Upper lobe of right lung (tissue), 1 donor: ENCODE measurements at regions not wholly inside any gene's neighbourhood (a gene's known extent, or its start where the extent isn't known, plus 50 kb on each side); places are given as distances from the start of the nearest gene placed in this dataset.

Experiments
- ATAC-seq: fragments of 200-7000 bp; cut with Tn5 transposase; one replicate; pipeline ENCODE4 v1.9.1; 2020; ENCODE audit warnings: mild to moderate bottlenecking, moderate library complexity
- DNase-seq: peaks from one replicate; pipeline ENCODE4 v3.0.0-alpha.2; 2020
- H3K27ac ChIP-seq: fragments of 200-600 bp; one replicate; pipeline ENCODE4 v1.8.0; 2022
- H3K27me3 ChIP-seq: fragments of 200-600 bp; one replicate; pipeline ENCODE4 v1.8.0; 2022; ENCODE audit warnings: mild to moderate bottlenecking
- H3K36me3 ChIP-seq: fragments of 200-600 bp; one replicate; pipeline ENCODE4 v1.8.0; 2022
- H3K4me1 ChIP-seq: fragments of 200-600 bp; one replicate; pipeline ENCODE4 v1.8.0; 2022
- H3K4me3 ChIP-seq: fragments of 200-600 bp; one replicate; pipeline ENCODE4 v1.8.0; 2022; ENCODE audit warnings: mild to moderate bottlenecking
- H3K9me3 ChIP-seq: fragments of 200-600 bp; one replicate; pipeline ENCODE4 v1.8.0; 2022
- intact Hi-C: fragments of 100-400 bp; cut with DNase I; formaldehyde crosslinking; loops from one replicate; pipeline ENCODE4 v1.11.0; 2022
- TF ChIP-seq, protein P1 (sequence below): fragments of 200-600 bp; IDR thresholded peaks from one replicate; pipeline ENCODE4 v1.8.0; 2022; ENCODE audit warnings: antibody characterized with exemption
- donor health status: DM: no; HTN: yes; CAD: no; lungs with severe emphysema.

DNA sequence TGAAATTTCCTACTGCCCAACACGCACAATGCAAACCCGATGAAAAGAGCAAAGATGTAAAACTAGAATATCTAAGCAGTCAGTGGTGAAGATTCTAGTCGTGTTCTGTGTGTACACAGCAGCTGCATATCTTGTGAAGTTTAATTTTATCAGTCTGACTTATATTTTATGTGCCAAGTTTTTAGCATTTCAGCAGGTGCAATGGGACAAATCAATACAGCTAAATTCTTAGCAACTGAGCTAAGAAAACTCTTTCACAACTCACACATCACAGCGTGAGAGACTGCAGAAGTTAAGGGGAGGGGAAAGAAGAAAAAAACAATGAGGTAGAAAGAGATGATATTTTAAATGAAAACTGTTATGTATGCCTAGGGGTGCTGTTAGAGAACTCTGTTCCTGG, 164.9 kb upstream of the NEBL start:
- DNase-seq (no peak), ATAC-seq (no peak)
- H3K4me3 ChIP-seq = no peak overlapping the region
- H3K9me3 ChIP-seq = peaks cover 2% of the 10 kb centered on the region
- H3K4me1 ChIP-seq = no peaks in the 10 kb centered on the region
- no peaks in the 10 kb centered on the region for H3K27me3 ChIP-seq
- H3K36me3 ChIP-seq = no peaks in the 10 kb centered on the region
- no peak overlapping the region for H3K27ac ChIP-seq
- TF ChIP-seq, protein P1, sequence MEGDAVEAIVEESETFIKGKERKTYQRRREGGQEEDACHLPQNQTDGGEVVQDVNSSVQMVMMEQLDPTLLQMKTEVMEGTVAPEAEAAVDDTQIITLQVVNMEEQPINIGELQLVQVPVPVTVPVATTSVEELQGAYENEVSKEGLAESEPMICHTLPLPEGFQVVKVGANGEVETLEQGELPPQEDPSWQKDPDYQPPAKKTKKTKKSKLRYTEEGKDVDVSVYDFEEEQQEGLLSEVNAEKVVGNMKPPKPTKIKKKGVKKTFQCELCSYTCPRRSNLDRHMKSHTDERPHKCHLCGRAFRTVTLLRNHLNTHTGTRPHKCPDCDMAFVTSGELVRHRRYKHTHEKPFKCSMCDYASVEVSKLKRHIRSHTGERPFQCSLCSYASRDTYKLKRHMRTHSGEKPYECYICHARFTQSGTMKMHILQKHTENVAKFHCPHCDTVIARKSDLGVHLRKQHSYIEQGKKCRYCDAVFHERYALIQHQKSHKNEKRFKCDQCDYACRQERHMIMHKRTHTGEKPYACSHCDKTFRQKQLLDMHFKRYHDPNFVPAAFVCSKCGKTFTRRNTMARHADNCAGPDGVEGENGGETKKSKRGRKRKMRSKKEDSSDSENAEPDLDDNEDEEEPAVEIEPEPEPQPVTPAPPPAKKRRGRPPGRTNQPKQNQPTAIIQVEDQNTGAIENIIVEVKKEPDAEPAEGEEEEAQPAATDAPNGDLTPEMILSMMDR = no peak
- intact Hi-C loops = no loop called here

DNA sequence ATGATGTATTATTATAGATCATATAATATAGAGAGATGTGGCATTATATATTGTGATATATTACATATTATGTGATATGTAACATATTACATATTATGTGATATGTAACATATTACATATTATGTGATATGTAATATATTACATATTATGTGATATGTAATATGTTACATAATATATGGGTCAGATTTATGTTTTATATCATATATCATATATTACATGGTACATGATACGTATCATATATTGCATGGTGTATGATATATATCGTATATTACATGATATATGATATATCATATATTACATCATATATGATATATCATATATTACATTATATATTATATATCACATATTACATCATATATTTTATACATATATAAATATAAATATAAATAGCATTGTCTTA, 164.1 kb upstream of the NEBL start:
- Histone ChIP-seq H3K9me3 (peaks cover 2% of the 10 kb centered on the region), H3K27me3 (no peaks in the 10 kb centered on the region), H3K36me3 (no peaks in the 10 kb centered on the region), H3K27ac (no peak overlapping the region), H3K4me3 (no peak overlapping the region), H3K4me1 (no peaks in the 10 kb centered on the region)
- intact Hi-C loops = no loop called here
- DNase-seq (no peak), ATAC-seq (no peak)
- TF ChIP-seq, protein P1 = no peak

DNA sequence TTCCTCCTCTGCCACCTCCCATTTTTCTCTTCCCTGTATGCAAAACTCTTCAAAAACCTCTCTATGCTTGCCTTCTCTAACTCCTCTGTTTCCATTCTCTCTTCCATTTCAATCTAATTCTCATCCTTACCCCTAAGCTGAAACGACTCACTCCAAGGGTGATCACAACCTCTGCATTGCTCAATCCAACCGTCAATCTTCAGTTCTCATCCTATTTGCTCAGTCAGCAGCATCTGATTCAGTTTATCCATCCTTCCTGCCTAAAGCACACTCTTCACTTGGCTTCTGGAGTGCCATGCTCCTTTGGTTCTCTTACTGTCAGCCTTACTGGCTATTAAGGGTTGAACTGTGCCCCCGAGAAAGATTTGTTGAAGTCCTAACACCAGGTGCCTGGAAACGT, 163.5 kb upstream of the NEBL start:
- no peak for ATAC-seq
- Histone ChIP-seq H3K4me1 (no peaks in the 10 kb centered on the region), H3K4me3 (no peak overlapping the region), H3K36me3 (no peaks in the 10 kb centered on the region), H3K27me3 (no peaks in the 10 kb centered on the region), H3K27ac (no peak overlapping the region), H3K9me3 (peaks cover 2% of the 10 kb centered on the region)
- intact Hi-C loops = no loop called here
- TF ChIP-seq, protein P1 = no peak
- no peak for DNase-seq

DNA sequence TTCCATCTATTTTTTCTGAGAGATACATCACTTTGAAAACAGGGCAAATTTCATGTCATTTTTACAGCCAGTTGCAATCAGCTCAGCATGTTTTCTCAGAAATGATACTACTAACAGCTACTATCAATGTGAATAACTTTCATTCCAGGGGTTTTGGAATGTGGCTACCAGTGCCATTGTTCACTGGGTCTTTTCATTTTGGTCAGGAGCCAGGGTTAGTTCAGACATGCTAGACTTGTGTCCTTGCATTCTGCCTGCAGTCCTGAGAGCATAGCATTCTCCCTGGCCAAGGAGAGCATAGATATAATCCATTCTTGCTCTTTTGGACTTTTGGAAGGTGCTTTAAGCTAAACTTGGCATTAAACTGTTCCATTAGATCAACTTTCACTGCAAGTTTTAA, 160.9 kb upstream of the NEBL start:
- Histone ChIP-seq H3K4me1 (no peaks in the 10 kb centered on the region), H3K27me3 (no peaks in the 10 kb centered on the region), H3K4me3 (no peak overlapping the region), H3K27ac (no peak overlapping the region), H3K9me3 (peaks cover 2% of the 10 kb centered on the region), H3K36me3 (no peaks in the 10 kb centered on the region)
- ATAC-seq (no peak), DNase-seq (no peak)
- intact Hi-C loops = no loop called here
- TF ChIP-seq, protein P1 = no peak

DNA sequence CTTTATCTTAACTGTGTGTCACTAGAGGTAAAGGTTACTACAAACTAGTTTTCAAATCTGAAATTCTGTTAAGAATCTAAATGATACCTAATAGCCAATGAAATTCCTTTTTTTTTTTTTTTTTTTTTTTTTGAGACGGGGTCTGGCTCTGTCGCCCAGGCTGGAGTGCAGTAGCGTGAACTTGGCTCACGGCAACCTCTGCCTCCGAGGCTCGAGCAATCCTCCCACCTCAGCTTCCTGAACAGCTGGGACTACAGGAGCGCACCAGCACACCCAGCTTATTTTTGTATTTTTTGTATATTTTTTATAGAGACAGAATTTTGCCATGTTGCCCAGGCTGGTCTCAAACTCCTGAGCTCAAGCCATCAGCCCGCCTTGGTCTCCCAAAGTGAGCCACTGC, 160.3 kb upstream of the NEBL start:
- H3K36me3 ChIP-seq = no peaks in the 10 kb centered on the region
- peaks cover 2% of the 10 kb centered on the region for H3K9me3 ChIP-seq
- no peaks in the 10 kb centered on the region for H3K27me3 ChIP-seq
- no peak overlapping the region for H3K27ac ChIP-seq
- no peak for DNase-seq
- TF ChIP-seq, protein P1 = no peak
- H3K4me3 ChIP-seq = no peak overlapping the region
- no peak for ATAC-seq
- intact Hi-C loops = no loop called here
- no peaks in the 10 kb centered on the region for H3K4me1 ChIP-seq

DNA sequence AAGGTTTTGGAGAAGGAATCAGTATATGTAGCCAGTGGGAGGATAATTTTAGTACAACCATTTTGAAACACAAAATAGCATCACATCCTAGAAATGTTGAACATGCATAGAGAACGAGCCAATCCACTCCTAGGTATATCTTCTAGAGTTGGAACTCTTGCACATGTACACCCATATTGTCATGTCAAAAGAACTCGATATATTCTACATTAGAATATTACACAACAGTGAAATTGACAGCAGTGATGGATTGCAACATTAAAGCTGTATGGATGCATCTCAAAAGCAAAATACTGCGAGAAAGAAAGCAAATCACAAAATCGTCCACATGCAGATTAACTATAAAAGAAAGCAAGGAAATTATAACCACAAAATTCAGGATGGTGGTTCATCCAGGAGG, 159.3 kb upstream of the NEBL start:
- Histone ChIP-seq H3K4me1 (no peaks in the 10 kb centered on the region), H3K27ac (no peak overlapping the region), H3K4me3 (no peak overlapping the region), H3K27me3 (no peaks in the 10 kb centered on the region), H3K9me3 (peaks cover 2% of the 10 kb centered on the region), H3K36me3 (no peaks in the 10 kb centered on the region)
- intact Hi-C loops = no loop called here
- DNase-seq = no peak
- no peak for ATAC-seq
- TF ChIP-seq, protein P1 = no peak
